Stimulated activated CD4-positive, alpha-beta T cell treated with anti-CD3 and anti-CD28 coated beads, Interleukin-12 subunit alpha, Interleukin-12 subunit beta, amount 100 ng/mL, for 4 hours (primary cell): ENCODE measurements at regions not wholly inside any gene's neighbourhood (a gene's known extent, or its start where the extent isn't known, plus 50 kb on each side); places are given as distances from the start of the nearest gene placed in this dataset.

Source experiments
- DNase-seq: peaks from one replicate; pipeline ENCODE4 v3.0.0-alpha.2; 2020

DNA sequence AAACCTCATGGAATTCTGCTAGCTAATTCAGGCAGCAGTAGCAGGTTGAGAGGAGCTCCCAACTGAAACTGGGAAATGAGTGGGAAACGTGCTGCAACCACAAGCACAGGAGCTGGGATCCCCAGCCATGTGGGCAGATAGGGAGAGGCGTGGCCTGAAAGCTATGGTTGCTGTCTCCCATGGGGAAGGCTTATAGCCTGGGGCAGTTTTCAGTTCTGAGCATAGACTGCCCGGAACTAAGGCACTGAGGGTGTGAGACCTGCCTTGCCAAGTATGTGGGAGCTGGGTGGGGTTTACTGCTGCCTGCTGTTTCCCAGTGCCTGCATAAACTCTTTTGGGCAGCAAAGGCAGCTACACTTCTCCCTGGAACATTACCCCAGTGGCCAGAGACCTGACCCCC, 229.5 kb downstream of the TUSC7 start:
- no peak for DNase-seq

DNA sequence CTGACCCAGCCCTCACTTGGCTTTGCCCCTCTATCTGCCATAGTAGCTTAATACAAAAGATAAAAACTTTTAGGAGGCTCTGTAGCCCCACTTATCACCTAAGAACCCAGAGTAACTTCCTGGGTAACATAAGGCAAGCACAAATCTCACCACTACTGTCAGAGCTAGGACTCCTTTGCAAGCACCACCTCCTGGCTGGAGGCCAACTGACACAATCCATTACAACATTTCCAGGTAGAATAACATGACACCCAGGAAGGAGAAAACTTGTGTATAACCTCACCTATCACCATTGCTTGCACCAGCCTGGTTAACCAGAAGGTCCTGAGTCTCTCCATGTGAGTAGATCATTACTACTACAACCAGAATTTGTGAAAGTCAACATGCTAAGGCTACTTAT, 230.0 kb downstream of the TUSC7 start:
- DNase-seq: no peak

DNA sequence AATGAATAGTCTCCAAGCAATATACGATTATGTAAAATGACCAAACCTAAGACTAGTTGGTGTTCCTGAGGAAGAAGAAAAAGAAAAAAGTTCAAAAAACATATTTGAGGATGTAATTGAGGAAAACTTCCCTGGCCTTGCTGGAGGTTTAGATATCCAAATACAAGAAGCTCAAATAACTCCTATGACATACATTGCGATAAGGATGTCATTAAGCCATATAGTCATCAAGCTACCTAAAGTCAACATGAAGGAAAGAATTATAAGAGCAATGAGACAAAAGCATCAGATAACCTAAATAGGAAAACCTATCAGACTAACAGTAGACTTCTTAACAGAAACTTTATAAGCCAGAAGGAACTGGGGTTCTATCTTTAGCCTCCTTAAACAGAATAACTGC, 231.1 kb downstream of the TUSC7 start:
- DNase-seq: no peak

DNA sequence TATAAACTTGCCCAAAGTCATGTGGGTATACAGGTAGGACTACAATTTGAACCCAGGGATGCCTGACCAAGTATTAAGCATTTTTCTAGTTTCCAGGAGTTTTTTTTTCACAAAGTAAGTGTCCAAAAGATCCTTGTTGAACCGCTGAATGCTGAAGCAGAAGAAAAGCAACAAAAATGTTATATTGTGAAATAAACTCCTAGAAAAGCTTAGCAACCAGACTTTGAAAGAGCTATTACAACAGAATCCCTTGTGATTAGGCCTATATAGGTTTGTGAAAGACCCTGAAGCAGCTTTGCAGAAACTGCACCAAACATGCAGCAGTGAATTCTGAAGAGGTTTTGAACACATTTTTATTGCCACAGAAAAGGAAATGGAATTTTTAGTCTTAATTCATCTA, 236.8 kb downstream of the TUSC7 start:
- DNase-seq: no peak

DNA sequence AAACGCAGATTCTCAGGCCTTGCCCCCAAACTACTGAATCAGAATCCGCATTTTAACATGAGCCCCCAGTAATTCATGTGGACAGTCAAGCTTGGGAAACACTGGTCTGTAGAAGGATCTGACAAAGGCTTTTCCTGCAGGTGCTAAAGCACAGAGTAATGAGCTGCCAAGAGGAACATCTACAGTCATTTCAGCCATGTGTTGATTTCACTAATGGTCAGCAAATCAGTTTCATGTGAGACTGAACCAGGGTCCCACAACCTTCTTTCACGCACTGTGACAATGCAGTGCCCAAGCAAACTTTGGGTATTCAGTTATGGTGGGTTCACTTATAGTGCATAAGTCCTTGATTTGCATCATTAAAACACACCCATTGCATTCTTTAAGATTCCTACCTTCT, 237.6 kb downstream of the TUSC7 start:
- no peak for DNase-seq

DNA sequence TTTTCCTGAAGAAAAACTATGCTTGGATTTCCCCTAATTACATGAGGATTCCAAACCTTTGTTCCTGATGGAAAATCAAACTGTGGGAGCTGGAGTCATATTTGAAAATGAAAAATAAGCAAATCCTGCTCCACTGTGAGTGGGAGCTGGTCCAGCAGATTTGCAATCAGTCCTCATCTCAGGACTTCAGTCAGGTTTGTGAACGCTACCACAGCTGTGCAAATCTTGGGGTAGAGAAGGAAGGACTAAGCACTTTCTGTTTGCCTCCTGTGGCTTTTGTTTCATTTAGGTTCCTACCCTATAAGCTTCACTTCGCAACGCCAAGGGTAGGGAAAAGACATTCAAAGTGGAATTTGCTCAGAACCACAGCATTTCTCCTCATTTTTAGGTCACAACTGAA, 238.2 kb downstream of the TUSC7 start:
- no peak for DNase-seq

DNA sequence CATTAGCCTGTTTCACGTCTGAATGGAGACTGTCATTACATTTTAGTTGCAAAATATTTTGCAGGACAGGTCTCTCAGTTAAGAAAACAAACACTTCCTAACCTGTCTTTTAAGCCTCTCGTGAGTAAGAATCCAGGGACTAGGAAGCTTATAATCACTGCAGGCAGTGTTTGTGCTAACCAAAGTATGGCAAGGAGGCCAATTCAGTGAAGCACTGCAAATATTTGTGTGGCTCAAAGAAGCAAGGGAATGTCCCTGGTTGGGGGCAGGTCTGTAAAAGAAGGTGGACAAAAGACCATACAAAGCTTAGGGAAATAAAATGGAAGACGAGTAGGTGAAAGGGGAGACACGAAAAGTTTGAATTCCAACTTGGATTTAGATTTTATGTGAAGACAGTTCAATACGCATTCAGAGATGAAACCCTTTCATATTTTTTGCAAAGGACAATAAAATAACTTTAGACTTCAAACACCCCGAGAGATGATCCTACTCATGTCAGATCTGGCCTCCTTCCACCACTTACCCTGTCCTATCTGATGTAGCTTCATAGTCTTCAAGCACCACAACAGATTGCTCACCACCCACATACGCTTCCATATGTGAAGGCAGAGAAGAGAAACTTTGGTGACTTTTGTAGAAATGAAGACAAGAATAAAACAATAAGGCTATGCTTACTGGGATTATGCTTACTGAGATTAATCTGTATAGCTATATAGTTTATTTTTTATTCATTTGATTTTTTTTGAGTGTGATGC, 240.9 kb downstream of the TUSC7 start:
- DNase-seq: no peak

DNA sequence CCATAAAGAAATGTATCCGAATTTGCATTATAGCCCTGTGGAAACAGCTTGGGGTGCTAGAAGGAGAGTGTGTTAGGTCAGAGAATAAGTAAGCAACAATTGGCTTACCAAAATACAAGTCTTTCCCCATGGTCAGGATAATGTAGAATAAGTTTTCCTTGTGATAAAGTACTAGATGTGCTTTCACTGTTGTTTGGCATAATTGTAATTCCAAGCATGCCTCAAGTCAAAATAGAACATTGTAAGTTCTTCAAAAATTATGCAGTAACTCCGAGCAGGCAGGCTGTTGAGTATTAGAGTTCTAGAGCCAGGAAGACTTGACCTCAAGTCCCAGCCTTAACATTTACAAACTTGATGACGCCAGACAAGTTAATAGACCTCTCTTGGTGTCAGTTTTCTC, 242.0 kb downstream of the TUSC7 start:
- no peak for DNase-seq

DNA sequence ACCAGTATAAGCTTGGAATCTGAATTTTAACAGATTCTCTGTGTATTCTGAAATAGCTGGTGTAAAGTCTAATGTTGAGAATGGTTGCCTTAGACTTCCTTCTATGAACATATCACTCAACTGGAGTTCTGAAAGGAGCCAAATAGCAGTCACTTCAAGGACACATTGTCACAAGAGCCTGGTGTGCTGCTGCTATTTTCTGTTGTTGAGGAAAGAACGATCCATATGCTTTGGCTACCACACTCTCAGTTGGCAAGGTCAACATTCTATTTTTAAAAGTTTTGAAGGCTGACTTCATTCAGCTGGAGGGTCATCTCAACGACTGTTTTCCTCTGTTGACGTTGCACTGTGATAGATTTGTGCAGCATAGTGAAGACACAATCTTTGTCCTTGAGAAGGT, 248.7 kb downstream of the TUSC7 start:
- no peak for DNase-seq

DNA sequence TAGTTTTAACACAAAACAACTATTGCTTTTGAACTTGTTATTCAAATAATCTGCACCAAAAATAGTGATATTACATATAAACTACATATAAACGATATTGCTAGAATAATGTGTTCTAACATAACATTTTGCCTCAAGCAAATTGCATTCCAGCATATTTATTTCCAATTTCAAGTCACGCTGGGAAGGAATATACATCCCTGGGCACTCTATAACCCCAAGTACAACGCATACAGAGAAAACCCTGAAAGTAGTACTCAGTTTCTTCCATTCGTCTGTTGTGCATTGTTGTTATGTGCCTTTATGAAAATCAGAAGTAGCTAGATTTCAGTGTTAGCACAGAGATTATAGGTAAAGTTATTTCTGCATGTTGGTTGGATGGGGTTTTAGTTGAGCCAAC, 251.5 kb downstream of the TUSC7 start:
- DNase-seq: no peak

DNA sequence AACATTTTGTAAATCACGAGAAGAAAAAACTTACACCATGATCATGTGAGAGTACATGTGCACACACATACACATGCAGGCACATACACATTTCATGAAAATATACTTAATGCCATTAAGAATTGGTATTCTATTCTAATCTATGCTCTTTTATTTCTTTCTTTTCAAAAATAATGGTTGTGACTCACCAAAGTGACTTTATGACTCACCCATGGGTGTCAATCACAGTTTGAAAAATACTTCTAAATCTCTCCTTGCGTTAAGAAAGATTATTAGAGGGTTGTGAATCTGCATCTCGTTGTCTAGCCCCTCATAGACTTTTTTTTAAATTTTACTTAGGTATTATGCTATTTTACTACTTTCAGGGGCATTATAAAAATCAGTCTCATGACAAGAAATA, 254.2 kb downstream of the TUSC7 start:
- no peak for DNase-seq

DNA sequence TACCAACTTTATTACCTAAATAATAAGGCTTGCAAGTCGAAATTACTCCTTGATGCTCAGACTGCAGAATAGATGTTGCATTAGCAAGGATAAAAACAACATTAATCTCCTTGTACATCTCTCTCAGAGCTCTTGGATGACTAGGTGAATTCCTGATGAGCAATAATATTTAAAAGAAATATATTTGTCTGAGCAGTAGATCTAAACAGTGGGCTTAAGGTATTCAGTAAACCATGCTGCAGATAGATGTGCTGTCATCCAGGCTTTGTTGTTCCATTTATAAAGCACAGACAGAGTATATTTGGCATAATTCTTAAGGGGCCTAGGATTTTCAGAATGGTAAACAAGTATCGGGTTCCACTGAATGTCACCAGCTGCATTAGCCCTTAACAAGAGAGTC, 257.1 kb downstream of the TUSC7 start:
- DNase-seq: no peak

DNA sequence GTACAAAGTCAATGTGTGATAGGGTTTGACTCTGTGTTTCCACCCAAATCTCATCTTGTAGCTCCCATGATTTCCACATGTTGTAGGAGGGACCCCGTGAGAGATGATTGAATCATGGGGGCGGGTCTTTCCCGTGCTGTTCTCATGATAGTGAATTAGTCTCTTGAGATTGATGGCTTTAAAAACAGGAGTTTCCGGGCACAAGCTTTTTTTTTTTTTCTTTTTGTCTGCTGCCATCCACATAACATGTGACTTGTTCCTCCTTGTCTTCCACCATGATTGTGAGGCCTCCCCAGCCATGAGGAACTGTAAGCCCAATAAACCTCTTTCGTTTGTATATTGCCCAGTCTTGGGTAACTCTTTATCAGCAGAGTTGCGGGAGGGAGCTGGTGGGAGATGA, 259.6 kb downstream of the TUSC7 start:
- no peak for DNase-seq

DNA sequence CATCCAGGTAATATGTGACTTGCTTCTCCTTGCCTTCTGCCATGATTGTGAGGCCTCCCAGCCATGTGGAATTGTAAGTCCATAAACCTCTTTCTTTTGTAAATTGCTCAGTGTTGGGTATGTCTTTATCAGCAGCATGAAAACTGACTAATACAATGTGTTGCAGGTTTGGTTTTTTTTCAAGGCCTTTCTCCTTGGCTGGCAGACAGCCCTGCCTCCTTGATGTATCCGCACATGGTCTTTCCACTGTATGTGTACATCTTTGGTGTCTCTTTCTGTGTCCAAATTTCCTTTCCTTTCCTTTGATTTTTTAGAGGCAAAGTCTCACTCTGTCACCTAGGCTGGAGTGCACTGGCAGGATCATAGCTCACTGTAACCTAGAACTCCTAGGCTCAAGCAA, 260.1 kb downstream of the TUSC7 start:
- DNase-seq: no peak

DNA sequence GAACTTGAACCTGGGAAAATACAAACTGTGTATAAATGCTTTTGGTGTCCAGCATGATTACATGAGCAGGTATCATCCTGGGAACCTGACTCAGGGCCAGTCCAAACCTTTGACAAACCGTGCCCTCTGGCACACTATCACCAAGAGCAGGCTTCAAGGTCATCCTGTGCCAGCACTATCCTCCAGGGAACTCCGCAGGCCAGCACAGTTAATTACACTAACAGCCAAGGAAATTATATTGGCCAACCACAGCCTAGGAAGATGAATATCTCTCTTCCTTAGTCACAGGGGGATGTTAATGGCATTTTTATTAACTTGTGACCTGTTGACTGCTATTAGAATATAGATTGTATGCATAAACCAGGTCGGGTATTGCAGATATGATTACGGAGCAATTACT, 262.0 kb downstream of the TUSC7 start:
- DNase-seq: no peak

DNA sequence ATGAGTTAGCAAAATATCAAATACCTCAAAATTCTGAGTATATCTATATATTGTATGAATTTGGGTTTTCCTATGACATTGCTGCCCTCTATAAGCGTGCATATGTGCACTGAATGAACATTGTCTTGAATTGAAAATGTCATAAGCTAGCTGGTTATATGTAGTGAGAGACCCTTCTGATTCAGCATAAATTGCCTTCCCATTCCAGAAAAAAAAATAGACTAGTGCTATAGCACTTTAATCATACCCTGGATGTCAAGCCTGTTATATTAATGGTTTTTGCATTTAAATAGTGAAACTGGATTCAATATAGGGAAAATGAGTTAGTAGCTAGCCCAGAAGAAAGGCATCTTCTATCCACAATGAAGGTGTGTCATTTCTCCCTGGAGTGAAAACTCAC, 265.1 kb downstream of the TUSC7 start:
- DNase-seq: no peak

DNA sequence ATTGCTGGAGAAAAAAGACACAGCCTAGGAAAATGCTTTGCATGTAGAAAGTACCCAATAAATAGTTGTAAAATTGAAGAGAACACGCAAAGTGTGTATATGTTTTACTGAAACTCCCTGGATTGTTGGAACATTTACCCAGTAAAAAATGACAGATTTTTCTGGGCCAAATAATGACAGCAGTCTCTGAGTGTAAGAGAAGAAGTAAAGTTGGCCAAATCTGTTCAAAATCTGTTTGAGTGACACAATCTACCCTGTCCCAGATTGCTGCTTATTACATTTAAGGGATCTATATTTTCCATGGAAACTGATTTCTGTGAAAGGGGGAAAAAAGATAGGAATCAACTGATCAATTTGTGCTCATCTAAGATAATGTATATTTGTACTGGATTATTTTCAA, 267.9 kb downstream of the TUSC7 start:
- DNase-seq: no peak

DNA sequence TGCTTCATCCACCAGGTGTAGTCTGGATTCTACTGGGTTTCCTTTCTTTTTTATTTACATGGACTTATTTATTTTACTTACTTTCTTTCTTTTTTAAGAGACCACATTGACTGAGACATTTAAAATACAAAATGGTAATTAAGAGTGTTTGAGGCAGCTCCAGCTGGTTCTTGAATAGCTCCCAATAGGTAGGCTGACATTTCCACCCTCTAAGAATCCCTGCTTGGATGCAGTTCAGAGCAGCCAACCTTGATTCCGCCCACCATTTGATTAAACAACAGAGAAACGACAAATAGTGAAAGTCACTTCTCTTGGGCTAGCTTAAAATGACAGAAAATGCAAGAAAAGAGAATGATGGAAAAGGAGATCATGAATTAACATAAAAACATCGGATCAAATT, 270.5 kb downstream of the TUSC7 start:
- DNase-seq: no peak

DNA sequence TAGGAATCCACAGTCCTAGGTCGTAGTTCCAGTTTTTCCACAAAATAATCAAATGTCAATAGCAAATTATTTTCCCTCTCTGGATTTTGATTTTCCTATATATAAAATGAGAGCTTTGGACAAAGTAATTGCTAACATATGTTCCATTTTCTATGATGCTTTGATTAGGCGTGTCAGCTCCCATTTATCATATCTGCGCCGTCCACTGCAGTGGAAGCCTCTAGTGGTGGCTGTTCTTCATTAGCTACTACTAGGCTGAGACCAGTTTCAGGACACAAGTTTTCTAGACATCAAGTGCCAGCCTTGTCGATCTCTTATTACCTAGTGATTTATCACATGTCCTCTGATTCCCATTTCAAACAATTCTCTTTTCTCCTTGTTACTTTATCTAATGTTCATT, 271.5 kb downstream of the TUSC7 start:
- DNase-seq: no peak

DNA sequence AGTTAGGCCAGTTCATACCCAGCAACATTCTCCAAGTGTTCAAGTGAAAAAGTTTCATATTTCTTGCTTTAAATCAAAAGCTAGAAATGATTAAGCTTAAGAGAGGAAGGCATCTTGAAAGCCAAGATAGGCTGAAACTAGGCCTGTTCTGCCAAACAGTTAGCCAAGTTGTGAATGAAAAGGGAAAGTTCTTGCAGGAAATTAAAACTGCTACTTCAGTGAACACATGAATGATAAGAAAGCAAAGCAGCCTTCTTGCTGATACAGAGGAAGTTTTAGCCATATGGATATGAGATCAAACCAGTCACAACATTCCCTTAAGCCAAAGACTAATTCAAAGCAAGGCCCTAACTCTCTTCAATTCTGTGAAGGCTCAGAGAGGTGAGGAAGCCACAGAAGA, 274.7 kb downstream of the TUSC7 start:
- no peak for DNase-seq

DNA sequence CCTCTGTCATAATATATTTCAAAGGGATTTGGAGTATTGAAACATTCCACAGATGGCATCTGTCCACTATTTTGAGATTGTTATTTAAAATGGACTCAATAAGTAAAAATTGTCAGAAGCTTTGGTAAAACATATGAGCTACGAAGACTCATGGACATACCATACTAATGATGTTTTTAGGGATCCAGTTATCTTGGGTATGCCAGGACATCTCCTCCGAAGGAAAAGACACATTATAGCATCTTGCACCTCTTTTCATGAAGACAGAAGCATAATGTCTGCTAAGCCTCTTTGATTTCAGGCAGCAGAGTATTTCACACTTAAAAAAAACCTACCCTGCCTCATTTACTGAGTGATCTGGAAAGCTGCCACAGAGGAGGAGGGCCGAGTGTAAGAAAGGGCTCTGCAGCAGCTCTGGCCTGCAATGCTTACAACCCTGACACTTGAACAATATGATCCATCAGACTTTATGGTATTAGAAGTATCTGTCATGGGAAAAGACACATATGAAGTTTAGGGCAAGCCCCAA, 284.8 kb downstream of the TUSC7 start:
- no peak for DNase-seq

DNA sequence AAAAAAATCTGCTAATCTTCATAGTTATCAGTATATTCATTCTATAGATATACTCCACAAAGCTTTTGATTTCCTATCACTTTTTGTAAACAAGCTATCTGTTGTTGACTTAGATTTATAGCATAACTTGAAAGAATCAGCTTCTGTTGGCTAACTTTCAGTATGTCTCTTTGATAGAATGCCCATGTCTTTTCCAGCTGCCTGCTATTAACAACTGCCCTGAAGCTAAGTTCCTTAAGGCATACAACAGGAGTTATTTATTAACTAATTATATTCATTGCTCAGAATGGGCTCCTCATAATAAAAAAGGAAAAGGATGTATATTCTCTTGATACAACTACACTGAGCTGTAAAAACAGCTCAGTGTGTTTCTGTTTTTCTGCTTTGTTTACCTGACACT, 293.9 kb downstream of the TUSC7 start:
- no peak for DNase-seq

DNA sequence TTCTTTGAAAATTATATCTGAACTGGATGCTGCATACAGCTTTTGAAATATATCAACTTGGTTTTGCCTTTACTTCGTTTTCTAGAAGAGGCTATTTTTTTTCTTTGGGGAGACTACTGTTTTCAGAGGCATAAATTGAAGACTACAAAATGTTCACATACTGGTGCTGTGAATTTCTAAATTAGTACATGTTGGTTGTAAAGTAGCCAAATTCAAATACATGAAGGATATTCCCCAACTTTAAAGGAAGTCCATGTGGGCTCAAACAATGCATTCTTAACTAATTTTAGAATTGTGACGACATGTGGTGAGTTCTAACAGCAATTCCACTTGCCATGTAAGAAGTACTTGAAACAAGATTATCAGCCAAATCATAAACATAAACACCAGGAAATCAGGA, 295.7 kb downstream of the TUSC7 start:
- DNase-seq: no peak

DNA sequence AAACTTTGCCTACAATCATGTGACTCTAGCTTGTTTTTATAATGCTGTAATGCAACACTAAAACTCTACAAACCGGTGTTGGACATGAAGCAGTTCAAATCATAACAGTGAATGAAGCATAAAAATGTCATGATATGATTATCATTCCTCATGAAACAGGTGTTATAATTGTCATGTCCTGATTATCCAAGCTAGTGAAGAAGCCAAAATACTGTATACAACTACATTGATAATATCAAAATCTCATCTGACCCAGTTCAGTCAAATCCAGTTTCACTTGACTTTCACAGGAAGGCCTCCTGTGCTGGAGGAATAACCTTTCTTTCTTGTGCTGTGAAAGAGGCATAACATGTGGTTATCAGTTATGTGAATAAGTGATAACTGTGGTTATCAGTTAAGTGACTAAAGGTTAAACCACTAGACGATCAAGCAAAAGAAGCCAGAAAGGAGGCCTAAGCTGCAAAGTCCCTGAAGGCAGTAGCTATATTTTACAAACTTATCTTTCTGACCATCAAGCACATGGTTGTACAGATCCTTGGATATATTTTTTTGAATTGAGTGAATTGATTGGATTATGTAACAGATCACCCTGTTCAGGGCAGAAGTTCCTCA, 296.4 kb downstream of the TUSC7 start:
- no peak for DNase-seq

DNA sequence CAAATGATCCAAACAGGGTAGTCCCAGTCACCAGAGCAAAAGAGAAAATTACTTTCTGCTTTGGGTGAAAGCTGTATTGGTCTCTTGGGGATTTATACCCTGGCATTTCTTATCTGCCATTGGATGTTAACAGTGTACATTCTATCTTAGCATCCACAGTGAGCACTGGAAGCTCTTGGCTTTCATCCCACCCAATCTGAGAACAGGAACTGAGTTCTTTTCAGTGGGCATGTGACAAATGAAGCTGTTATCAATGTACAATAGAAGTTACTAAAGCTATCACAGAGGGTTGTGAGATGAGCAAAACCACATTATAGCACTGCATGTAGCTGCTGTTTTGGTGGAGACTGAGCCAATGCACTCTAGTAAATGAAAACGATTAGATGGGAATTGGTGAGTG, 300.7 kb downstream of the TUSC7 start:
- DNase-seq: no peak
